ENCODE measurements at regions not wholly inside any gene's neighbourhood (a gene's known extent, or its start where the extent isn't known, plus 50 kb on each side); places are given as distances from the start of the nearest gene placed in this dataset.
A peak's percentile ranks its signal among the peaks of the same experiment; 100 is the strongest.

DNA sequence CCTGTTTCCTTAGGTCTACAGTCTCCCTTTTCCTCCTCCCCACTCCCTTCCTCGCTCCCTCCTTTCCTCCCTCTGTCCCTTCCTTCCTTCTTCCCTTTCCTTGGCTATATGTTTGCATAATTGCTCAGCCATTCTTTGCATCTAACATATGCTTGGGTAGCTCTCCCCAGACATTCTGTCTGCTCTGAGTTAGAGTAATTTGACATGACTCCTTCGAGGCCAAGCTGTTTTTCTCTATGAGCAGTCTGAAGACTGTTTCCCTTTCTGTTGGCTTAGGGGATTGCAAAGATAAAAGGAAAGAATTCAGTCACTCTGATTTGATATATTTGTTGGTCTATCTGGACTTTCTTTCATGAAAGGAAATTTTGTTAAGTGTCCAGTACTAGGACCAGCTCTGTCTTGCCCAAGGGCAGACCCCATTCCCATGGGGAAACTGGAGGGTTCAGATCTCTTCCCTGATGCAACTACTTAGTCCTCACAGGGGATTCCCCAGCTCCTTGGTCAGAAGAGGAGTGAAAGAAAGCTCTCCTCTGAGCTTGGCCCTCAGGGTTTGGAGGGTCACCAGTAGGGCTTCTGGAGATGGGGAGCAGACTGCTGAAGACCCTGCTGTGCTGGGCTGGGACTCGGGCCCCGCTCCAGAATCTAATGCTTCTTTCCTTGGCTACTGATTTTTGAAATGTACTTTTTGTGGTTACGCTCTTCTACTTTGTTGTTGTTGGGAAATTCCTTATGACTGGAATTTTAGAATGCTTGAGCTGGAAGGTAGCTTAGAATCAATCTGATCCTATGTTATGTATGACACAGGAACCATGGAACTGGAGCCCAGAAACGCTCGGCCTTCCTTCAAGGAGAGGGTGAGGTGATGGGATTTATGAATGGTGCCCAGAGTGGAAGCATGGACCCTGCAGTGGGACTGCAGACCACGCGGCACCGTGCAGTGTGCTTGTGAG, 63.7 kb upstream of the SLC22A23 start:
- H4K8ac ChIP-seq (ENCODE audit: low read depth in 2 of 2, low read length in 2 of 2) = peak overlapping the region; percentile 55 to 64
- H2BK15ac ChIP-seq (ENCODE audit: low read depth, low read length) = peak overlapping the region; percentile 91; the same call in 2 of the 3 replicates
- peaks cover 18% of the 10 kb centered on the region for H3K9me1 ChIP-seq (ENCODE audit: insufficient read depth, low read length)
- H3K4me2 ChIP-seq (ENCODE audit: low read depth, low read length) = peak overlapping the region; percentile 24; the same call in 1 of the 2 replicates
- DNase-seq (peak; percentile 31), ATAC-seq (ENCODE audit: low read depth) (no peak)
- no CpG with 5 or more reads among the region's 10 CpGs for WGBS, 2 experiments (ENCODE audit: extremely low coverage in 2 of 2, insufficient read length in 1 of 2)
- no peaks in the 10 kb centered on the region for H4K20me1 ChIP-seq (ENCODE audit: insufficient read depth, low read length)
- H2AK5ac ChIP-seq (ENCODE audit: low read depth, low read length) = peak overlapping the region; percentile 82
- intact Hi-C loops (cut with micrococcal nuclease) = loop anchor here (5.0 kb wide), 1 partner anchor 238 kb away; no protein-coding TSS in a partner anchor
- dilution Hi-C loops (cut with HindIII; ENCODE audit: low sequenced_read_pairs, unreplicated experiment) = no loop called here
- H3K4me3 ChIP-seq (ENCODE audit: insufficient read depth, low read depth, low read length) = no peak overlapping the region
- peak overlapping the region; percentile 59 for H4K5ac ChIP-seq (ENCODE audit: low read depth, low read length)
- no peaks in the 10 kb centered on the region for H3K36me3 ChIP-seq (ENCODE audit: control insufficient read depth, insufficient read depth, low read length)
- 0 out of 2 replicates have a peak, but pooled peaks cover 2% of the 10 kb centered on the region for H3K27me3 ChIP-seq (ENCODE audit: control insufficient read depth, insufficient read depth, low read length)
- peak overlapping the region; percentile 83 for H2BK20ac ChIP-seq (ENCODE audit: low read depth, low read length)
- peak overlapping the region; percentile 91 for H2BK120ac ChIP-seq (ENCODE audit: low read depth, low read length)
- no peak overlapping the region for H2AFZ ChIP-seq (replicated peaks; ENCODE audit: low read length, poor library complexity)
- peaks cover 30% of the 10 kb centered on the region for H3K4me1 ChIP-seq (ENCODE audit: control insufficient read depth, insufficient read depth, low read length)
- CTCF ChIA-PET = no interaction called here
- POLR2A ChIA-PET (ENCODE audit: unreplicated experiment) = no interaction called here
- in situ Hi-C loops (cut with MboI; ENCODE audit: low sequenced_read_pairs) = no loop called here
- peak overlapping the region; percentile 31; the same call in 1 of the 2 replicates for H3K23ac ChIP-seq (ENCODE audit: low read depth, low read length)
- peak overlapping the region; percentile 95 for H4K91ac ChIP-seq (ENCODE audit: insufficient read depth, low read depth, low read length)
- no peaks in the 10 kb centered on the region for H3K79me1 ChIP-seq (ENCODE audit: low read depth in 1 of 2, low read length in 2 of 2)
- H3K9me3 ChIP-seq (ENCODE audit: control insufficient read depth, insufficient read depth, low read length) = peaks cover 3% of the 10 kb centered on the region; the same call in 1 of the 2 replicates
- H3K14ac ChIP-seq (replicated peaks; ENCODE audit: low read depth, low read length) = peak overlapping the region; percentile 89
- BruUV-seq (replicated peaks) = no TSS peak
- peak overlapping the region; percentile 84 for H3K4ac ChIP-seq (ENCODE audit: low read depth, low read length)
- H3K27ac ChIP-seq (ENCODE audit: insufficient read depth, low read length) = peak overlapping the region; percentile 61
- peak overlapping the region; percentile 99 for H2BK5ac ChIP-seq (ENCODE audit: low read depth, low read length, poor library complexity, severe bottlenecking)
- H3K9ac ChIP-seq (ENCODE audit: low read depth, low read length) = no peak overlapping the region
- 0 out of 2 replicates have a peak overlapping the region, but pooled peaks have one; percentile 4 for H3K56ac ChIP-seq (ENCODE audit: extremely low read depth, insufficient read depth, low read length)
- H2AK9ac ChIP-seq (replicated peaks; ENCODE audit: low read depth, low read length, poor library complexity) = peak overlapping the region; percentile 38
- H3K18ac ChIP-seq (ENCODE audit: low read depth, low read length) = peak overlapping the region; percentile 88
- TF ChIP-seq USF2 (IDR thresholded peaks at IDR 0.05; ENCODE audit: low read depth, low read length) = no peak
- no peak for TF ChIP-seq RCOR1 (IDR thresholded peaks at IDR 0.05; ENCODE audit: insufficient replicate concordance, low read length)
- no peak for TF ChIP-seq CTCF (conservative IDR thresholded peaks at IDR 0.05; ENCODE audit: low read depth, low read length)
- TF ChIP-seq RAD21 (IDR thresholded peaks at IDR 0.05; ENCODE audit: low read length) = no peak
- TF ChIP-seq MAZ (IDR thresholded peaks at IDR 0.05; ENCODE audit: borderline replicate concordance, low read depth, low read length) = no peak
- no peak for TF ChIP-seq POLR2A (IDR thresholded peaks at IDR 0.05; ENCODE audit: low read depth, low read length)
- no peak for TF ChIP-seq RFX5 (IDR thresholded peaks at IDR 0.05; ENCODE audit: low read depth, low read length)
- no peak for TF ChIP-seq BHLHE40 (IDR thresholded peaks at IDR 0.05; ENCODE audit: low read depth, low read length)
- no peak for TF ChIP-seq CHD1 (IDR thresholded peaks at IDR 0.05; ENCODE audit: low read depth, low read length)
- TF ChIP-seq MXI1 (IDR thresholded peaks at IDR 0.05; ENCODE audit: borderline replicate concordance, low read depth, low read length) = no peak
- TF ChIP-seq, protein P1, sequence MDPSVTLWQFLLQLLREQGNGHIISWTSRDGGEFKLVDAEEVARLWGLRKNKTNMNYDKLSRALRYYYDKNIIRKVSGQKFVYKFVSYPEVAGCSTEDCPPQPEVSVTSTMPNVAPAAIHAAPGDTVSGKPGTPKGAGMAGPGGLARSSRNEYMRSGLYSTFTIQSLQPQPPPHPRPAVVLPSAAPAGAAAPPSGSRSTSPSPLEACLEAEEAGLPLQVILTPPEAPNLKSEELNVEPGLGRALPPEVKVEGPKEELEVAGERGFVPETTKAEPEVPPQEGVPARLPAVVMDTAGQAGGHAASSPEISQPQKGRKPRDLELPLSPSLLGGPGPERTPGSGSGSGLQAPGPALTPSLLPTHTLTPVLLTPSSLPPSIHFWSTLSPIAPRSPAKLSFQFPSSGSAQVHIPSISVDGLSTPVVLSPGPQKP (IDR thresholded peaks at IDR 0.05; ENCODE audit: borderline replicate concordance, low read depth, low read length) = no peak
- no peak for TF ChIP-seq CEBPB (IDR thresholded peaks at IDR 0.05; ENCODE audit: low read depth, low read length)
- no peak for TF ChIP-seq NFE2L2 (IDR thresholded peaks at IDR 0.05; ENCODE audit: low read depth, low read length)
- no peak for TF ChIP-seq FOS (IDR thresholded peaks at IDR 0.05; ENCODE audit: low read depth, low read length)
